Endodermal cell (in vitro differentiated cells): ENCODE measurements at regions not wholly inside any gene's neighbourhood (a gene's known extent, or its start where the extent isn't known, plus 50 kb on each side); places are given as distances from the start of the nearest gene placed in this dataset.

Source experiments
- DNase-seq: peaks from one replicate; pipeline ENCODE4 v3.0.0-alpha.2; 2017
- H3K27ac ChIP-seq: 2 replicates; pipeline ENCODE4 v1.5.1; 2013; ENCODE audit warnings: mild to moderate bottlenecking, low read depth, low read length, moderate library complexity
- H3K27me3 ChIP-seq: 2 replicates; pipeline ENCODE4 v1.6.1; 2013; ENCODE audit warnings: mild to moderate bottlenecking, low read length, moderate library complexity; ENCODE audit not compliant: insufficient read depth, control insufficient read depth, poor library complexity, severe bottlenecking
- H3K36me3 ChIP-seq: 2 replicates; pipeline ENCODE4 v1.7.0; 2013; ENCODE audit warnings: mild to moderate bottlenecking, low read length, moderate library complexity; ENCODE audit not compliant: control insufficient read depth, insufficient read depth
- H3K4me1 ChIP-seq: one replicate; pipeline ENCODE4 v1.7.0; 2013; ENCODE audit warnings: low read length; ENCODE audit not compliant: control insufficient read depth, insufficient read depth
- H3K4me3 ChIP-seq: 2 replicates; pipeline ENCODE4 v1.5.1; 2013; ENCODE audit warnings: mild to moderate bottlenecking, low read length, moderate library complexity
- H3K9ac ChIP-seq: 2 replicates; pipeline ENCODE4 v1.6.1; 2013; ENCODE audit warnings: mild to moderate bottlenecking, low read length, moderate library complexity; ENCODE audit not compliant: poor library complexity, severe bottlenecking; ENCODE audit errors: extremely low read depth
- H3K9me3 ChIP-seq: 2 replicates; pipeline ENCODE4 v1.6.1; 2013; ENCODE audit warnings: mild to moderate bottlenecking, low read length, moderate library complexity; ENCODE audit not compliant: control insufficient read depth
- H3K27ac Mint-ChIP-seq: 2 replicates; pipeline ENCODE4 v1.8.0; 2020; ENCODE audit warnings: mixed read lengths
- H3K27me3 Mint-ChIP-seq: 2 replicates; pipeline ENCODE4 v1.8.0; 2021; ENCODE audit warnings: mild to moderate bottlenecking, mixed read lengths; ENCODE audit not compliant: insufficient read depth
- H3K36me3 Mint-ChIP-seq: 2 replicates; pipeline ENCODE4 v1.8.0; 2020; ENCODE audit warnings: low read depth, mixed read lengths
- H3K4me1 Mint-ChIP-seq: 2 replicates; pipeline ENCODE4 v1.8.0; 2020; ENCODE audit warnings: mixed read lengths
- H3K4me3 Mint-ChIP-seq: 2 replicates; pipeline ENCODE4 v1.8.0; 2020; ENCODE audit warnings: mild to moderate bottlenecking, moderate library complexity, mixed read lengths
- H3K9me3 Mint-ChIP-seq: 2 replicates; pipeline ENCODE4 v1.8.0; 2020; ENCODE audit warnings: mild to moderate bottlenecking, mixed read lengths
- WGBS, 2 experiments: methylation state at CpG; one replicate each; pipeline versions ENCODE4 v1.1.5 to v1.1.7; 2013; ENCODE audit warnings: missing lambda C conversion rate in 2 of 2, mixed read lengths in 1 of 2; ENCODE audit not compliant: insufficient coverage in 1 of 2, insufficient read length in 1 of 2; 5-methylcytosine and 5-hydroxymethylcytosine counted together
- TF ChIP-seq, protein P1 (sequence below): fragments of 200-600 bp; sonication (generic); conservative IDR thresholded peaks from 2 replicates; pipeline ENCODE4 v1.5.0; 2021; ENCODE audit warnings: antibody characterized with exemption, mild to moderate bottlenecking

DNA sequence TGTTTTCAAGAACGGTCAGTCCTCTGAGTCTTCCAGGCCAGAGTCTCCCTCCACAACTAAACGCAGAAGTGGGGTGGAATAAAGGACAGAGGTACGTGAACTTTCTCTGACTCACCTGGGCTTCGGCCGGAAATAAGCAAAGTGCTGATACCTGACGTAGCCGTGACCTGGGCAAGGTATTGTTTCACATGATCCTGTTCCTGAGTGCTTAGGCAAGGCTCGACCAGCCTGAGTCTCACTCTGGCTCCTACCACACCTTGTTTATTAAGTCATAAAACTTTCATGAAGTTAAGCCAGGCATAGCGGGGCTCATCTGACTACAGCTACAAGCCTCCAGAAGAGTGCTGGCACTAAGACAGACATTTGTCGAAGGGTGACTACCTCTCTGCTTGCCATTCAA, 327.5 kb downstream of the SETD4 start:
- WGBS, 2 experiments, result 94 to 95% methylated on average over 7 to 10 of the region's 10 CpGs
- no peaks in the 10 kb centered on the region for H3K4me1 Mint-ChIP-seq
- H3K27me3 Mint-ChIP-seq, result peaks cover 3% of the 10 kb centered on the region
- TF ChIP-seq, protein P1, sequence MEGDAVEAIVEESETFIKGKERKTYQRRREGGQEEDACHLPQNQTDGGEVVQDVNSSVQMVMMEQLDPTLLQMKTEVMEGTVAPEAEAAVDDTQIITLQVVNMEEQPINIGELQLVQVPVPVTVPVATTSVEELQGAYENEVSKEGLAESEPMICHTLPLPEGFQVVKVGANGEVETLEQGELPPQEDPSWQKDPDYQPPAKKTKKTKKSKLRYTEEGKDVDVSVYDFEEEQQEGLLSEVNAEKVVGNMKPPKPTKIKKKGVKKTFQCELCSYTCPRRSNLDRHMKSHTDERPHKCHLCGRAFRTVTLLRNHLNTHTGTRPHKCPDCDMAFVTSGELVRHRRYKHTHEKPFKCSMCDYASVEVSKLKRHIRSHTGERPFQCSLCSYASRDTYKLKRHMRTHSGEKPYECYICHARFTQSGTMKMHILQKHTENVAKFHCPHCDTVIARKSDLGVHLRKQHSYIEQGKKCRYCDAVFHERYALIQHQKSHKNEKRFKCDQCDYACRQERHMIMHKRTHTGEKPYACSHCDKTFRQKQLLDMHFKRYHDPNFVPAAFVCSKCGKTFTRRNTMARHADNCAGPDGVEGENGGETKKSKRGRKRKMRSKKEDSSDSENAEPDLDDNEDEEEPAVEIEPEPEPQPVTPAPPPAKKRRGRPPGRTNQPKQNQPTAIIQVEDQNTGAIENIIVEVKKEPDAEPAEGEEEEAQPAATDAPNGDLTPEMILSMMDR, result no peak
- no peak overlapping the region for H3K9ac ChIP-seq
- H3K27ac Mint-ChIP-seq, result no peak overlapping the region
- no peak overlapping the region for H3K4me3 Mint-ChIP-seq
- no peak overlapping the region for H3K4me3 ChIP-seq
- no peaks in the 10 kb centered on the region for H3K27me3 ChIP-seq
- DNase-seq, result no peak
- H3K27ac ChIP-seq, result no peak overlapping the region
- H3K4me1 ChIP-seq, result peaks cover 3% of the 10 kb centered on the region
- H3K36me3 ChIP-seq, result no peaks in the 10 kb centered on the region
- H3K9me3 Mint-ChIP-seq, result peaks cover 8% of the 10 kb centered on the region
- peaks cover 9% of the 10 kb centered on the region for H3K9me3 ChIP-seq
- no peaks in the 10 kb centered on the region for H3K36me3 Mint-ChIP-seq

DNA sequence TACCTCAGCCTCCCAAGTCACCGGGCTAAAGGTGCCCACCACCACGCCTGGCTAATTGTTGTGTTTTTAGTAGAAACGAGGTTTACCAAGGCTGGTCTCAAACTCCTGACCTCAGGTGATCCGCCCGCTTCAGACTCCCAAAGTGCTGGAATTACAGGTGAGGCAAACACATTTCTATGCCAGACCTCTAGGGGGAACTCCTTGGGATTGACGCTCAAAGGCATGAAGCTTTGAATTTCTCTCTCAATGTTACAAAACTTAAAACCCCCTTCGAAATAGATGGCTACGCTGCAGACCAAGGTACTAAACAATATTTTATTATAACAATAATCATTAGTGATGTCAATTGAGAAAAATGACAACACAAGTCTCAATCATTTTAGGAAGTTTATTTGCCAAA, 330.0 kb downstream of the SETD4 start:
- H3K27me3 Mint-ChIP-seq, result peaks cover 3% of the 10 kb centered on the region
- Histone ChIP-seq H3K9me3 (no peaks in the 10 kb centered on the region), H3K36me3 (no peaks in the 10 kb centered on the region), H3K4me1 (peaks cover 3% of the 10 kb centered on the region), H3K27me3 (no peaks in the 10 kb centered on the region), H3K27ac (no peak overlapping the region), H3K9ac (no peak overlapping the region), H3K4me3 (no peak overlapping the region)
- no peak overlapping the region for H3K4me3 Mint-ChIP-seq
- no peak overlapping the region for H3K27ac Mint-ChIP-seq
- DNase-seq, result no peak
- no peaks in the 10 kb centered on the region for H3K4me1 Mint-ChIP-seq
- 82 to 94% methylated on average over 6 to 8 of the region's 8 CpGs for WGBS, 2 experiments
- H3K36me3 Mint-ChIP-seq, result no peaks in the 10 kb centered on the region
- H3K9me3 Mint-ChIP-seq, result peaks cover 2% of the 10 kb centered on the region
- TF ChIP-seq, protein P1, result peak; percentile 62

DNA sequence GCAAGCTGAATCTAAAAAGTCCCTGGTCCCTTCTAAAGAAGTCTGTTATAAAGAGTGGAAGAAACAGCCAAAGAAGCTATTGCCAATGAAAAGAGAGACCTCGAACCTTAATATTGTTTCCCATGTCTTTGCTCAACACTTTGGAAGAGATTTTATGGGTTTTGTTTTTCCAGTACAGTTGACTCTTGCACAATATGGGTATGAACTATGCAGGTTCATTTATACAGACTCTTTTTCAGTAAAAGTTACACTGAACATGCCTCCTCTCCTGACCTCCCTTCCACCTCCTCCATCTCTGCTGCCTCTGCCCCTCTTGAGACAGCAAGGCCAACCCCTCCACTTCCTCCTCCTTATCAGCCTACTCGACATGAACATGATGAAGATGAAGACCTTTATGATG, 332.5 kb downstream of the SETD4 start:
- DNase-seq, result no peak
- H3K27me3 Mint-ChIP-seq, result peaks cover 8% of the 10 kb centered on the region
- no peaks in the 10 kb centered on the region for H3K36me3 ChIP-seq
- H3K4me1 Mint-ChIP-seq, result no peaks in the 10 kb centered on the region
- TF ChIP-seq, protein P1, result no peak
- H3K27me3 ChIP-seq, result no peaks in the 10 kb centered on the region
- H3K9me3 ChIP-seq, result no peaks in the 10 kb centered on the region
- no peaks in the 10 kb centered on the region for H3K36me3 Mint-ChIP-seq
- H3K4me1 ChIP-seq, result peaks cover 3% of the 10 kb centered on the region
- peaks cover 2% of the 10 kb centered on the region for H3K9me3 Mint-ChIP-seq
- no peak overlapping the region for H3K4me3 ChIP-seq
- H3K27ac Mint-ChIP-seq, result no peak overlapping the region
- 91 to 93% methylated on average over 2 of the region's 2 CpGs for WGBS, 2 experiments
- H3K4me3 Mint-ChIP-seq, result no peak overlapping the region
- H3K9ac ChIP-seq, result no peak overlapping the region
- no peak overlapping the region for H3K27ac ChIP-seq
